Kidney tubule cell (primary cell): ENCODE measurements at regions not wholly inside any gene's neighbourhood (a gene's known extent, or its start where the extent isn't known, plus 50 kb on each side); places are given as distances from the start of the nearest gene placed in this dataset.
"Not testable (repeated sequence)": the region's sequence is repeated elsewhere in the genome, so short reads cannot be mapped to it uniquely, and the experiment has no call there.

Experiments used
- DNase-seq: peaks from one replicate; pipeline ENCODE4 v3.0.0-alpha.2; 2018; ENCODE audit warnings: low spot score

GRCh38 chr7:12985752-12986151 lies 298.3 kb downstream of the ARL4A start:
- DNase-seq = no peak

GRCh38 chr7:12987238-12987637 lies 299.8 kb downstream of the ARL4A start:
- no peak for DNase-seq

DNA sequence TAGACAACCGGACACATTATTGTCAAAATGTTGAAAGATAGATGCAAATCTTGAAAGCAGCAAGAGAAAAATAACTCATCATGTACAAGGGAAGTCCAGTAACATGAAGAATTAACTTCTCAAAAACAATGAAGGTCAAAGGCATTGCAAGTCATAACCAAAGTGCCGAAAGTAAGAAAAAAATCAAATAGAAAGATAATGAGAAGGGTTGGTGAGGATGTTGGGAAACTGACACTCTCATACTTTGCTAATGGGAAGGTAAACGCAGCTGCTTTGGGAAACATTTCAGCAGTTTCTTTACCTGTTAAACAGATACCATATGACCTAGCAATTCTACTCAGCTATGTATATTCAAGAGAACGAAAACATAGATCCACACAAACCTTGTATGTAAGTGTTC lies 303.0 kb downstream of the ARL4A start:
- no peak for DNase-seq

GRCh38 chr7:12993025-12993424 lies 305.6 kb downstream of the ARL4A start:
- DNase-seq = no peak

- DNase-seq = no peak
Observed at GRCh38 chr7:12995912-12996469, 308.6 kb downstream of the ARL4A start.

GRCh38 chr7:13007331-13007730 lies 319.9 kb downstream of the ARL4A start:
- no peak for DNase-seq

- no peak for DNase-seq
Observed at GRCh38 chr7:13009517-13009916, 322.1 kb downstream of the ARL4A start.

DNA sequence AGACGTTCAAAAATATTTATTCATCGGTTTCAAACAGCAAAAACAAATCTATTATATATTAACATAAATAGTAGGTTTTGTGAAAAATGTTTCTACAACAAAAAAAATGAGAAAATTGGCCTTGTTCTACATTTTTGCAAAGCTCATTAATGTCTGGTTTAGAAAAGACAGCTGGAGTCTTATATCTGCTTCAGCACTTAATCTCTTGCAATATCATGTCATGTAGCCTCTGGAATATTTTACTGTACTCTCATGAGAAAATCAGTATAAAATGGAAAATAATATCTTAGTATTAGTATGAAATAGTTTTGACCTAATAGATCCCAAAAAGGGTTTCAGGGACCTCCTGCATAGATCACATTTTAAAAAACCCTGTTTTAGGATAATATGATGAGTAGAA lies 326.6 kb downstream of the ARL4A start:
- no peak for DNase-seq

- no peak for DNase-seq
Observed at GRCh38 chr7:13016036-13016581, 328.7 kb downstream of the ARL4A start.

DNA sequence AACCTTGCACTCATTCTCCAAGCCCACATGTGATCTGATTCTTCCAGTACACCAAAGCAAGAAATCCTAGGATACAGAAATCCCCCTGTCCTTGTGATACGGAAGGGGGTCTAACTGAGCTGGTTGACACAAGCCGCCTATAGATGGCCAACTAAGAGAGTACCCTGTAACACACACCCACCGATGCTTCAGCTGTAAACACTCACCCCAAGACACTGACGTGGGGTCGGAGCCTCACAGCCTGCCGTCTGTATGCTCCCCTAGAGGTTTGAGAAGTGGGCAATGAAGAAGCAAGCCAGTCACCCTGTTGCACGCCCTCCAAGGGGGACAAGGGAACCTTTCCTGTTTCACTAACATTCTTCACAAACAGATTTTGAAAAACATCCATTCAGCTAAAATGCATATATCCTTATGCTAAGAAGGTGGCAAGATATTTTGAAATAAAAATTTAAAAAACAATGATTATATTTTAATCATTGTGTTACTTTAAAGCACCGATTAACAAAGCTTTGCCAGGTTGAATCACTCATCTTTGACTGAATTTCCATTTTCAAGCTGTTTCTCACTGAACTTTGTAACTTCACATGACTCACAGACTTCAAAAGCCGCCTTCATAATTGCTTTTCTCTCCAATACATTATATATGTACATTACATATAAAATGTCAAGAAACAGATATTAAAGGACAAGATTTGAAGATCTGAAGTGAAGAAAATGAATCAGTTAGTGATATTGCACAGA lies 329.3 kb downstream of the ARL4A start:
- peak; percentile 19 for DNase-seq

DNA sequence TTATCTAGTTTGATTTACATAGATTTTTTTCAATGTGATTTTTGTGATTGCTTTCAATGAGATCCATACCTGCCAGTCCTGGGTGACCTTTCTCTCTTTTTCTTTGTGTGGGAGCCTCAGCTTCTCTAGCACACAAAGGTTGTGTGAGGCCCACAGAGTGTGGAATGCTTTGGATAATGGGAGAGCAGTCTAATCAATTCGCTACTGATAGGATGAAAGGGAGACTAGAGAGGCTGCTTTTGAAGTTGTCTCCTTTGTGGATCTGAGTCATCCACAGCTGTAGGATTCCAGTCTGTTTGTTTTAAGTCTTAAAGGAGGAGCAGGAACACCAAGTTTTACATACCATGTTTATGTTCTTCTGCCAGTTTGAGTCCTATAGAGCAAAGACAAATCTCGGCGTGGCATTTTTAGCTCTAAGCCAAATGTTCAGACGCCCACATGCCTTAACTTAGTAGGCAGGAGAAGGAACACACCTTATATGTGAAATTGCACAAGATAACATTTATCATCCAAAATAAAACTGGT lies 330.0 kb downstream of the ARL4A start:
- DNase-seq = peak; percentile 35

- DNase-seq = no peak
Observed at GRCh38 chr7:13017881-13018280, 330.4 kb downstream of the ARL4A start.

GRCh38 chr7:13021566-13022300 lies 334.3 kb downstream of the ARL4A start:
- DNase-seq = no peak

- no peak for DNase-seq
Observed at GRCh38 chr7:13024121-13024674, 336.8 kb downstream of the ARL4A start.

DNA sequence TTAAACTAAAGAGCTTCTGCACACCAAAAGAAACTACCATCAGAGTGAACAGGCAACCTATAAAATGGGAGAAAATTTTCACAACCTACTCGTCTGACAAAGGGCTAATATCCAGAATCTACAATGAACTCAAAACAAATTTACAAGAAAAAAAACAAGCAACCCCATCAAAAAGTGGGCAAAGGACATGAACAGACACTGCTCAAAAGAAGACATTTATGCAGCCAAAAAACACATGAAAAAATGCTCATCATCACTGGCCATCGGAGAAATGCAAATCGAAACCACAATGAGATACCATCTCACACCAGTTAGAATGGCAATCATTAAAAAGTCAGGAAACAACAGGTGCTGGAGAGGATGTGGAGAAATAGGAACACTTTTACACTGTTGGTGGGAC lies 337.6 kb downstream of the ARL4A start:
- DNase-seq = not testable (repeated sequence)

- DNase-seq = no peak
Observed at GRCh38 chr7:13027321-13027720, 339.9 kb downstream of the ARL4A start.

DNA sequence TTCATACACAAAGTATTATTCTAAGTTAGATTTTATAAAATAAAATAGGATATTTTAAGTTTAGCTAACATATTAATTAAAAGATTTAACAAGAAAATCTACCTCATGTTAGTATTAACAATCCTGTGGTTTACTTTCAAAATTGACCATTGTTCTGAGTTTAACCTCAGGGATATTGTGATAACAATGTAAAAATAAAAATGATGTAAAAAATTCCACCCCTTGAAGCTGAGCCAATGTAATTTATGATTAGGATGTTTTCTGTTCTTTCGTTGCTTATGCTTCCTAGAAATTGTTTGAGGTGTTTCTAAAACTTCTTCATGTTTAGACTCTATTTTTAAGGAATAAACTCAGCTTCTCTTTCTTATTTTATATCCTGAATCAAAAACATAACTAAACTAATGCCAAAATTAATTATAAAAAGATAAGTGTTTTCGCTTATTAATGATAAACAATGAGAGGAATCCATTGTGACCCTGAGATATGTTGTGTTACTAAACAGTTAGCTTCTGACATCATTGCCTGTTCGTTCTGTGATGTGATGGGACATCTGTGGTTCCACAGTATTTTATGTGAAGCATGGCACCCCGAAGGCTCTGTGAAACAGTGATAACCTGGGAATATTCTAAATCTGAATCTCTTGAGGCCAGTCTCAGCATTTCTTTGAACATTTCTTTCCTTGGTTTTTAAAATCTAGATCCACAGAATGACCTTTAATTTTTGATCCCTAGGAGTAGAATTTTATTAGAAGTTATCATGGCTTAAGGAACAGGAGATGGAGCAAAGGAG lies 340.8 kb downstream of the ARL4A start:
- no peak for DNase-seq

DNA sequence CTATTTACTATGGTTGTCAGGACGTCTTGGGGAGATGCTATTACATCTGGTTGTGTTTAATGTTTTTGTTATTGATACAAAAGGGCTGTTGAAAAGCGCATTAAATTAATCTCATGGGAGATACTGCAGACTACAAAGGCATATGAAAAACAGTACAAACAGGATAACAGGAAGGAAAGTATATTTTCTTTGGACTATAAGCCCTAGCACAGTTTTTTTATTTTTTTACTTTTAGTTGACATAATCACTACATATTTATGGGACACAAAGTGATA lies 341.3 kb downstream of the ARL4A start:
- no peak for DNase-seq

DNA sequence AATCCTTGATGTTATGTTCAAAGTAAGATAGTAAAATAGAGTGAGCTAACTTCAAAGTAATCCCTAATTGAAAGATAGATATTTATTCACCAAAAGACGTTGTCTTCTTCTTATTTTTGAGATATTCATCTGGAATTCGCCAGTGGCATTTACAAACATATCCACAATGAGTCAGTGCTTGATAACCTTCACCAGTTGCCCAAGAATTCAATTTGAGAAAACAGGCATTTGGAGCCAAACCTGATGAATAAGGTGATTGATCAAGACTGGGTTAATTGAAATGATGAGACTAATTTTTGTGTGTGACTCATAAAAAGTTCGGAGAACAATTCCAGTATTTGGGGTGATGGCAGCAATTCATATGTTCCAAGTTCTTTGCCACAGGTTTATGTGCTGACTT lies 344.0 kb downstream of the ARL4A start:
- no peak for DNase-seq

GRCh38 chr7:13032084-13032483 lies 344.7 kb downstream of the ARL4A start:
- no peak for DNase-seq

DNA sequence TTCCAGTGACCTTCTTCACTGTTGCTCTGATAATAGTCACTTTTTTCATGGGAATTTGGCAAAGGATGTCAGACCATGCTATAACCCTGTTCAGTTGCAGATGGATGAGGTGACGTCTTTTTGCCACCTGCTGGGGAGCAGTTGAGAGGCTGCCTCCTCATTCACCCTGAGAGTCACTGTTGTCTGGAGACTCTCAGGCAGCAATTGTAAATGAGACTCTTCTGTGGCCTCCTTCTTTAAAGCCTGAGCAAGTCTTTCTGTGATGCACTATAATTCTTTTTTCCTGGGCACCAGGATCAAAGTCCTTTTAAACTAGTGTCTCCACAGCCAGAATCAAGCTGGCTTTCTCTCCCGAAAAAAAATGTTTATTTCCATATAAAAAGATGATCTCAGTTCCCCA lies 345.1 kb downstream of the ARL4A start:
- no peak for DNase-seq

- no peak for DNase-seq
Observed at GRCh38 chr7:13034693-13035092, 347.3 kb downstream of the ARL4A start.
